Stimulated activated CD4-positive, alpha-beta T cell treated with anti-CD3 and anti-CD28 coated beads, Interleukin-12 subunit alpha, Interleukin-12 subunit beta, amount 100 ng/mL, for 24 hours (primary cell): ENCODE measurements at regions not wholly inside any gene's neighbourhood (a gene's known extent, or its start where the extent isn't known, plus 50 kb on each side); places are given as distances from the start of the nearest gene placed in this dataset.

Experiments used
- DNase-seq, 2 experiments: peaks; one replicate each; pipeline ENCODE4 v3.0.0-alpha.2; 2020; ENCODE audit warnings: low read depth in 2 of 2

- no peak for DNase-seq
Observed at GRCh38 chr6:166046982-166047381, 120.7 kb downstream of the TBXT start.

GRCh38 chr6:166046226-166046625, 121.4 kb downstream of the TBXT start:
- DNase-seq, result no peak

GRCh38 chr6:166045860-166046200, 121.8 kb downstream of the TBXT start:
- DNase-seq, result no peak

GRCh38 chr6:166045173-166045859, 122.3 kb downstream of the TBXT start:
- no peak for DNase-seq

GRCh38 chr6:166041277-166041676, 126.4 kb downstream of the TBXT start:
- no peak for DNase-seq

GRCh38 chr6:166040292-166040691, 127.4 kb downstream of the TBXT start:
- no peak for DNase-seq

GRCh38 chr6:166036316-166037095, 131.1 kb downstream of the TBXT start:
- DNase-seq, result no peak

GRCh38 chr6:166032366-166033200, 135.1 kb downstream of the TBXT start:
- no peak for DNase-seq

- DNase-seq, result no peak
Observed at GRCh38 chr6:166031275-166031674, 136.4 kb downstream of the TBXT start.

GRCh38 chr6:166029506-166029905, 138.1 kb downstream of the TBXT start:
- DNase-seq, result no peak

- DNase-seq, result no peak
Observed at GRCh38 chr6:166027761-166028160, 139.9 kb downstream of the TBXT start.

GRCh38 chr6:166026586-166027126, 141.0 kb downstream of the TBXT start:
- DNase-seq, result no peak

GRCh38 chr6:166025149-166025898, 142.3 kb downstream of the TBXT start:
- DNase-seq, result no peak

GRCh38 chr6:166024252-166024651, 143.4 kb downstream of the TBXT start:
- no peak for DNase-seq

- DNase-seq, result no peak
Observed at GRCh38 chr6:166023273-166023989, 144.2 kb downstream of the TBXT start.

GRCh38 chr6:166021429-166021828, 146.2 kb downstream of the TBXT start:
- DNase-seq, result no peak

GRCh38 chr6:166019214-166019613, 148.4 kb downstream of the TBXT start:
- DNase-seq, result no peak

GRCh38 chr6:166017032-166017635, 150.5 kb downstream of the TBXT start:
- DNase-seq, result no peak

GRCh38 chr6:166014966-166015365, 152.7 kb downstream of the TBXT start:
- DNase-seq, result no peak
